HCT116 (cell line): ENCODE measurements at regions not wholly inside any gene's neighbourhood (a gene's known extent, or its start where the extent isn't known, plus 50 kb on each side); places are given as distances from the start of the nearest gene placed in this dataset.

ENCODE experiments used
- ATF3 ChIP-seq: IDR thresholded peaks from 2 replicates; pipeline ENCODE4 v1.6.1; 2012
- EGR1 ChIP-seq: IDR thresholded peaks from 2 replicates; pipeline ENCODE4 v1.6.1; 2012; ENCODE audit warnings: low read depth
- EZH2 ChIP-seq: fragments of 200-600 bp; sonication (generic); IDR thresholded peaks from 2 replicates; pipeline ENCODE4 v1.6.1; 2017; ENCODE audit warnings: antibody characterized with exemption, mixed run types
- POLR2A ChIP-seq: IDR thresholded peaks from 2 replicates; pipeline ENCODE4 v1.7.0; 2011; ENCODE audit warnings: borderline replicate concordance; ENCODE audit not compliant: insufficient read depth, insufficient read length; ENCODE audit errors: extremely low read depth
- POLR2AphosphoS5 ChIP-seq: IDR thresholded peaks from 2 replicates; pipeline ENCODE4 v1.6.1; 2011; ENCODE audit warnings: mild to moderate bottlenecking, low read depth, low read length, moderate library complexity
- REST ChIP-seq: IDR thresholded peaks from 2 replicates; pipeline ENCODE4 v1.6.1; 2012; ENCODE audit warnings: low read depth
- SIN3A ChIP-seq: IDR thresholded peaks from 2 replicates; pipeline ENCODE4 v1.6.1; 2012; ENCODE audit warnings: low read depth
- YY1 ChIP-seq: IDR thresholded peaks from 2 replicates; pipeline ENCODE4 v1.6.1; 2011; ENCODE audit warnings: low read length, low read depth, moderate library complexity, mild to moderate bottlenecking; ENCODE audit not compliant: insufficient replicate concordance; ENCODE audit errors: extremely low read depth
- ZBTB33 ChIP-seq: IDR thresholded peaks from 2 replicates; pipeline ENCODE4 v1.6.1; 2011; ENCODE audit warnings: mild to moderate bottlenecking, low read length, moderate library complexity; ENCODE audit not compliant: insufficient replicate concordance; ENCODE audit errors: extremely low read depth
- ZNF274 ChIP-seq: fragments of 200-500 bp; sonication (Bioruptor generic); IDR thresholded peaks from 2 replicates; pipeline ENCODE4 v1.6.1; 2014; ENCODE audit warnings: mild to moderate bottlenecking, low read depth, low read length, inconsistent platforms
- TF ChIP-seq, protein P1 (sequence below), 3 experiments: fragments of 200-600 bp in 1 of 3; sonication (generic) in 1 of 3; IDR thresholded peaks in 2 of 3; conservative IDR thresholded peaks in 1 of 3; 2 replicates each; pipeline ENCODE4 v1.5.1; 2012 to 2017; ENCODE audit warnings: low read depth in 2 of 3, low read length in 2 of 3, antibody characterized with exemption in 1 of 3, borderline replicate concordance in 1 of 3, control low read depth in 1 of 3, mild to moderate bottlenecking in 1 of 3, mixed read lengths in 1 of 3, mixed run types in 1 of 3, moderate library complexity in 1 of 3; ENCODE audit not compliant: insufficient read depth in 1 of 3

- TF ChIP-seq POLR2AphosphoS5 (no peak), SIN3A (no peak), ZBTB33 (no peak), EGR1 (no peak), YY1 (no peak), EZH2 (no peak), ATF3 (no peak), ZNF274 (no peak), POLR2A (no peak), REST (no peak)
- TF ChIP-seq, protein P1, sequence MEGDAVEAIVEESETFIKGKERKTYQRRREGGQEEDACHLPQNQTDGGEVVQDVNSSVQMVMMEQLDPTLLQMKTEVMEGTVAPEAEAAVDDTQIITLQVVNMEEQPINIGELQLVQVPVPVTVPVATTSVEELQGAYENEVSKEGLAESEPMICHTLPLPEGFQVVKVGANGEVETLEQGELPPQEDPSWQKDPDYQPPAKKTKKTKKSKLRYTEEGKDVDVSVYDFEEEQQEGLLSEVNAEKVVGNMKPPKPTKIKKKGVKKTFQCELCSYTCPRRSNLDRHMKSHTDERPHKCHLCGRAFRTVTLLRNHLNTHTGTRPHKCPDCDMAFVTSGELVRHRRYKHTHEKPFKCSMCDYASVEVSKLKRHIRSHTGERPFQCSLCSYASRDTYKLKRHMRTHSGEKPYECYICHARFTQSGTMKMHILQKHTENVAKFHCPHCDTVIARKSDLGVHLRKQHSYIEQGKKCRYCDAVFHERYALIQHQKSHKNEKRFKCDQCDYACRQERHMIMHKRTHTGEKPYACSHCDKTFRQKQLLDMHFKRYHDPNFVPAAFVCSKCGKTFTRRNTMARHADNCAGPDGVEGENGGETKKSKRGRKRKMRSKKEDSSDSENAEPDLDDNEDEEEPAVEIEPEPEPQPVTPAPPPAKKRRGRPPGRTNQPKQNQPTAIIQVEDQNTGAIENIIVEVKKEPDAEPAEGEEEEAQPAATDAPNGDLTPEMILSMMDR (IDR thresholded peaks at IDR 0.05 in 2 of 3, conservative IDR thresholded peaks at IDR 0.05 in 1 of 3; ENCODE audit: borderline replicate concordance in 1 of 3, insufficient read depth in 1 of 3, low read depth in 2 of 3, low read length in 2 of 3), result no peak
Measured at GRCh38 chr12:89924191-89924590, 215.6 kb upstream of the ATP2B1 start.
